ENCODE measurements at regions not wholly inside any gene's neighbourhood (a gene's known extent, or its start where the extent isn't known, plus 50 kb on each side); places are given as distances from the start of the nearest gene placed in this dataset.

- H3K27ac ChIP-seq = no peak overlapping the region
- no peak overlapping the region for H3K4me3 ChIP-seq (ENCODE audit: low read depth, low read length)
- H3K9me3 ChIP-seq (ENCODE audit: severe bottlenecking) = no peaks in the 10 kb centered on the region
- no peaks in the 10 kb centered on the region for H3K36me3 ChIP-seq
- no peaks in the 10 kb centered on the region for H3K27me3 ChIP-seq (ENCODE audit: insufficient read depth, low read depth, severe bottlenecking)
- no peak for TF ChIP-seq CTCF (IDR thresholded peaks at IDR 0.05; ENCODE audit: low read depth, low read length)
- DNase-seq = no peak
Observed at GRCh38 chr6:11328613-11329247, 96.3 kb upstream of the NEDD9 start.

- H3K27ac ChIP-seq = no peak overlapping the region
- no peaks in the 10 kb centered on the region for H3K9me3 ChIP-seq (ENCODE audit: severe bottlenecking)
- DNase-seq = no peak
- TF ChIP-seq CTCF (IDR thresholded peaks at IDR 0.05; ENCODE audit: low read depth, low read length) = no peak
- no peaks in the 10 kb centered on the region for H3K27me3 ChIP-seq (ENCODE audit: insufficient read depth, low read depth, severe bottlenecking)
- H3K4me3 ChIP-seq (ENCODE audit: low read depth, low read length) = no peak overlapping the region
- no peaks in the 10 kb centered on the region for H3K36me3 ChIP-seq
Observed at GRCh38 chr6:11327961-11328360, 95.5 kb upstream of the NEDD9 start.

- TF ChIP-seq CTCF (IDR thresholded peaks at IDR 0.05; ENCODE audit: low read depth, low read length) = no peak
- H3K36me3 ChIP-seq = no peaks in the 10 kb centered on the region
- H3K27me3 ChIP-seq (ENCODE audit: insufficient read depth, low read depth, severe bottlenecking) = no peaks in the 10 kb centered on the region
- H3K27ac ChIP-seq = no peak overlapping the region
- no peak for DNase-seq
- H3K4me3 ChIP-seq (ENCODE audit: low read depth, low read length) = no peak overlapping the region
- H3K9me3 ChIP-seq (ENCODE audit: severe bottlenecking) = no peaks in the 10 kb centered on the region
Observed at GRCh38 chr6:11326116-11326515, 93.6 kb upstream of the NEDD9 start.

- no peak for DNase-seq
- no peak for TF ChIP-seq CTCF (IDR thresholded peaks at IDR 0.05; ENCODE audit: low read depth, low read length)
- Histone ChIP-seq H3K9me3 (ENCODE audit: severe bottlenecking) (no peaks in the 10 kb centered on the region), H3K27me3 (ENCODE audit: insufficient read depth, low read depth, severe bottlenecking) (no peaks in the 10 kb centered on the region), H3K36me3 (no peaks in the 10 kb centered on the region), H3K27ac (no peak overlapping the region), H3K4me3 (ENCODE audit: low read depth, low read length) (no peak overlapping the region)
Observed at GRCh38 chr6:11324453-11325015, 92.1 kb upstream of the NEDD9 start.

- TF ChIP-seq CTCF (IDR thresholded peaks at IDR 0.05; ENCODE audit: low read depth, low read length) = no peak
- no peak overlapping the region for H3K27ac ChIP-seq
- H3K27me3 ChIP-seq (ENCODE audit: insufficient read depth, low read depth, severe bottlenecking) = no peaks in the 10 kb centered on the region
- DNase-seq = no peak
- H3K36me3 ChIP-seq = no peaks in the 10 kb centered on the region
- H3K4me3 ChIP-seq (ENCODE audit: low read depth, low read length) = no peak overlapping the region
- no peaks in the 10 kb centered on the region for H3K9me3 ChIP-seq (ENCODE audit: severe bottlenecking)
Observed at GRCh38 chr6:11323666-11324452, 91.4 kb upstream of the NEDD9 start.
